ENCODE measurements at regions not wholly inside any gene's neighbourhood (a gene's known extent, or its start where the extent isn't known, plus 50 kb on each side); places are given as distances from the start of the nearest gene placed in this dataset.

DNA sequence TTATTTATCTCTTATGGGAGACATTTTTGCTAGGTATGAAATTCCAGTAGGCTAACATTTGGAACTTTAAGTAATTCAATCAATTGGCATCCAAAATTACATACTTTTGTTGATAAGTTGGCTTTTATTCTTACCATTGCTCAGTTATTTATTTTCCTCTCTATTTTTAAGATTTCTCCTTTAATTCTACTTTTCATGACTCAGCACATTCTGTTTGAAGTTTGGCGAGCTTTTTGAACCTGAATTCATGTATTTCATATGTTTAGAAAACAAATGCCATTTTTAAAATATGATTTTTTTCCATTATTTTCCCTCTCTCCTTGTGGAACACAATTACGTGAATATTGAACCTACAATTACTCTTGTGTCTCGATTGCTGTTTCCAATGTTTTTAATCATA lies 2896.3 kb upstream of the PCDH20 start:
- POLR2A ChIA-PET: no interaction called here
- CTCF ChIA-PET: no interaction called here
- no peak for DNase-seq (ENCODE audit: extremely low spot score)
- TF ChIP-seq SUZ12 (IDR thresholded peaks at IDR 0.05): no peak
- no peak for TF ChIP-seq CTBP1 (IDR thresholded peaks at IDR 0.05; ENCODE audit: borderline replicate concordance)
- TF ChIP-seq SP1 (IDR thresholded peaks at IDR 0.05): no peak

DNA sequence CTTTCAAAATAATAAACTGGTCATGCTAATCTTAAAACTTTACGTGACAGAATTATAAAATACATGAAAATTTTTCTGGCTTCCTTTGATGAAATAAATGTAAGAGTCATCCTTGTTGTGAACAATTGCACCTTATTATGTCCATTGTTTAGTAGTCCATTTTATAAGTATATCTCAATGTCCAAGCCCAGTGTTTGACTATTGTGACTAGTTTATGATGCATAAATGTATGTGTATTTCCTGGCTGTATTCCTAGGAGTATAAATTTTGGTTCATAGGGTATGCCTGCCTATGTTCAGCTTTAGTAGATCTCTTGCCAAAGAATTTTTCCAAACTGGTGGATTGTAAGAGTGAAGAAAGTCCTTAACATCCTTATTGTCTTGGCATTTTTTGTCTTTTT lies 2895.5 kb upstream of the PCDH20 start:
- TF ChIP-seq TARDBP (IDR thresholded peaks at IDR 0.05) (no peak), FOXA1 (IDR thresholded peaks at IDR 0.05) (0 out of 2 replicates have a peak, but pooled peaks have one; percentile 3), HDGF (IDR thresholded peaks at IDR 0.05; ENCODE audit: borderline replicate concordance) (no peak), ZNF384 (IDR thresholded peaks at IDR 0.05) (no peak), SP1 (IDR thresholded peaks at IDR 0.05) (no peak; the same call in 1 of the 2 replicates), ELF4 (IDR thresholded peaks at IDR 0.05) (no peak), BHLHE40 (IDR thresholded peaks at IDR 0.05; ENCODE audit: borderline replicate concordance) (no peak)
- TF ChIP-seq, protein P1, sequence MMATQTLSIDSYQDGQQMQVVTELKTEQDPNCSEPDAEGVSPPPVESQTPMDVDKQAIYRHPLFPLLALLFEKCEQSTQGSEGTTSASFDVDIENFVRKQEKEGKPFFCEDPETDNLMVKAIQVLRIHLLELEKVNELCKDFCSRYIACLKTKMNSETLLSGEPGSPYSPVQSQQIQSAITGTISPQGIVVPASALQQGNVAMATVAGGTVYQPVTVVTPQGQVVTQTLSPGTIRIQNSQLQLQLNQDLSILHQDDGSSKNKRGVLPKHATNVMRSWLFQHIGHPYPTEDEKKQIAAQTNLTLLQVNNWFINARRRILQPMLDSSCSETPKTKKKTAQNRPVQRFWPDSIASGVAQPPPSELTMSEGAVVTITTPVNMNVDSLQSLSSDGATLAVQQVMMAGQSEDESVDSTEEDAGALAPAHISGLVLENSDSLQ (IDR thresholded peaks at IDR 0.05): no peak
- POLR2A ChIA-PET: no interaction called here
- CTCF ChIA-PET: no interaction called here
- no peak for DNase-seq (ENCODE audit: extremely low spot score)

DNA sequence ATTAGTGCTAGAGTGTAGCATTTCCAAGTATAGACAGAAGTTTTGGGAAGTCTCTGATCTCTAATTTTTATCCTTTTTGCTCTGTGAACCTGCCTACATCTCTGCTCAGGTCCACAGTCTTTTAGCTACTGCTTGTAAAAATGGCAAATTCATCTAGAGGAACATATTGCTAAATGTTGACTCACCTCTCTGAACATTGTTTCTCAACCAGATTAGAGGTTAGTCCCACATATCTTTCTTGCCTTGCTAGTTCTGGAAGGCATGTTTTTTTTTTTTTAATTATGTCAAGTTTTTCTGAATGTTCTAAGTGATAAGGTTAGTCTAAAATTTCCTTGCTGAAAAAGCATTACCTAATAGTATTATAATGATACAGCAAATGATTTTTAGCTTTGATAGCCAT lies 2889.6 kb upstream of the PCDH20 start:
- POLR2A ChIA-PET: no interaction called here
- TF ChIP-seq, protein P1 (IDR thresholded peaks at IDR 0.05): no peak
- TF ChIP-seq FOXA1 (IDR thresholded peaks at IDR 0.05): no peak
- TF ChIP-seq ARNT (IDR thresholded peaks at IDR 0.05): no peak
- TF ChIP-seq HDGF (IDR thresholded peaks at IDR 0.05; ENCODE audit: borderline replicate concordance): no peak
- no peak for TF ChIP-seq LEF1 (IDR thresholded peaks at IDR 0.05; ENCODE audit: borderline replicate concordance)
- TF ChIP-seq SP1 (IDR thresholded peaks at IDR 0.05): no peak
- no peak for TF ChIP-seq NFRKB (IDR thresholded peaks at IDR 0.05)
- TF ChIP-seq FOXK2 (IDR thresholded peaks at IDR 0.05): no peak
- no peak for TF ChIP-seq BHLHE40 (IDR thresholded peaks at IDR 0.05; ENCODE audit: borderline replicate concordance)
- DNase-seq (ENCODE audit: extremely low spot score): no peak
- CTCF ChIA-PET: no interaction called here

DNA sequence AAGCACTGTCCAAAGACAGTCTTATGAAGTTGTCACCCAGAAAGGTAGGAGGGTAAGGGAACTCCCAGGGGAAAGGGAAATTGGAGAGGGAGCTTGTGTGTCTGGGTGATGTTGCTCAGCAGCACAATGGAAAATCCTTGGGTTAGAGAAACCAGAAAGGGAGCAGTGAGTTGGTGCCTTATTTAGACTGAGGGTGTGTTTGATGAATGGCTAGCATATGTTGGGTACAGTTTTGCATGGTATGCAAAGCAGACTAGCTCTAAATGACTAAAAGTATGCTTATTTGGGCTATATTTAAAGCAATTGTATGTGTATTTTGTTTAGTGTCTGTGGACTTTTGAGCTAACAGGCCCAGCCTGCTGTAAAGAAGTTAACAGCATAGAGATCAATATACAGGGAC lies 2884.6 kb upstream of the PCDH20 start:
- no peak for DNase-seq (ENCODE audit: extremely low spot score)
- ChIA-PET POLR2A (no interaction called here), CTCF (no interaction called here)
- TF ChIP-seq FOXK2 (IDR thresholded peaks at IDR 0.05) (no peak), SUZ12 (IDR thresholded peaks at IDR 0.05) (no peak), ARNT (IDR thresholded peaks at IDR 0.05) (no peak), FOXM1 (IDR thresholded peaks at IDR 0.05; ENCODE audit: borderline replicate concordance) (no peak), TARDBP (IDR thresholded peaks at IDR 0.05) (no peak), L3MBTL2 (conservative IDR thresholded peaks at IDR 0.05) (no peak), LEF1 (IDR thresholded peaks at IDR 0.05; ENCODE audit: borderline replicate concordance) (no peak), FOXA1 (IDR thresholded peaks at IDR 0.05) (no peak), ELF4 (IDR thresholded peaks at IDR 0.05) (no peak), CTBP1 (IDR thresholded peaks at IDR 0.05; ENCODE audit: borderline replicate concordance) (no peak), NFRKB (IDR thresholded peaks at IDR 0.05) (no peak), BHLHE40 (IDR thresholded peaks at IDR 0.05; ENCODE audit: borderline replicate concordance) (no peak), HDGF (IDR thresholded peaks at IDR 0.05; ENCODE audit: borderline replicate concordance) (no peak)
- TF ChIP-seq, protein P1 (IDR thresholded peaks at IDR 0.05): no peak

DNA sequence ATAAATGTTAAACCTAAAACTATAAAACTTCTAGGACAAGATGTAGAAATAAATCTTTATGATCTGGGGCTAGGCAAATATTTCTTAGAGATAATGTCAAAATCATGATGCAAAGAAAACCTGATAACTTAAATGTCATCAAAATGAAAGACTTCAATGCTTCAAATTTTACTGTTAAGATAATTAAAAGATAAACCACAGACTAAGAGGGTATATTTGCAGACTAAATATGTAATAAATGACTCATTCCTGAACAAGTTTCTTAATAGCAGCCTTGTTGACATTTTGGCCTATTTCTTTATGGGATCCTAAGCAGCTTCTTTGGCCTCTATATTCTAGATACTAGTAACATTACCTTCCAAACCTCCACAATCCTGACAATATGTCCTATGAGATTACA lies 2878.3 kb upstream of the PCDH20 start:
- no peak for TF ChIP-seq LEF1 (IDR thresholded peaks at IDR 0.05; ENCODE audit: borderline replicate concordance)
- no peak for TF ChIP-seq BHLHE40 (IDR thresholded peaks at IDR 0.05; ENCODE audit: borderline replicate concordance)
- TF ChIP-seq FOXA1 (IDR thresholded peaks at IDR 0.05): no peak
- no peak for TF ChIP-seq SP1 (IDR thresholded peaks at IDR 0.05)
- TF ChIP-seq ELF4 (IDR thresholded peaks at IDR 0.05): no peak
- TF ChIP-seq TARDBP (IDR thresholded peaks at IDR 0.05): no peak
- TF ChIP-seq FOXK2 (IDR thresholded peaks at IDR 0.05): no peak
- TF ChIP-seq, protein P1 (IDR thresholded peaks at IDR 0.05): no peak
- ChIA-PET POLR2A (no interaction called here), CTCF (no interaction called here)
- no peak for DNase-seq (ENCODE audit: extremely low spot score)

DNA sequence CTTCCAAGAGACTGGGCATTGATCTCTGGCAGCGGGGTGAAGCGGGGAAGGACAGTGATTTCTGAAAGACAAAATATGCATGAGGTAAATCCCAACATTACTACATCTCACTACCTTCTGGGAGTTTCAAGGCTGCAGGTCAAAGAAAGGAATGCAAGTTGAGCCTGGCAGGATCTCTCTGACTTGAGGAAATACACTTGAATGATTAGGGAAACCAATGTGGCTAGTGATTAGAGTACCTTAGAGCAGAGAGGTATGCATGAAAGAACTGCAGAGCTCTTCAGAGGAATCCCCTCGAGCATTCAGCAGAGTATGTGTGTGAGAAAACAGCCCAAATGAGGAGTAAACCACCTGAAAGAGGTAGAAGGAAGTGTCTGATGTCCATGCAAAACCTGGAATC lies 2874.1 kb upstream of the PCDH20 start:
- ChIA-PET CTCF (no interaction called here), POLR2A (no interaction called here)
- DNase-seq (ENCODE audit: extremely low spot score): no peak
- TF ChIP-seq FOXM1 (IDR thresholded peaks at IDR 0.05; ENCODE audit: borderline replicate concordance): no peak
- TF ChIP-seq ZNF384 (IDR thresholded peaks at IDR 0.05): no peak

DNA sequence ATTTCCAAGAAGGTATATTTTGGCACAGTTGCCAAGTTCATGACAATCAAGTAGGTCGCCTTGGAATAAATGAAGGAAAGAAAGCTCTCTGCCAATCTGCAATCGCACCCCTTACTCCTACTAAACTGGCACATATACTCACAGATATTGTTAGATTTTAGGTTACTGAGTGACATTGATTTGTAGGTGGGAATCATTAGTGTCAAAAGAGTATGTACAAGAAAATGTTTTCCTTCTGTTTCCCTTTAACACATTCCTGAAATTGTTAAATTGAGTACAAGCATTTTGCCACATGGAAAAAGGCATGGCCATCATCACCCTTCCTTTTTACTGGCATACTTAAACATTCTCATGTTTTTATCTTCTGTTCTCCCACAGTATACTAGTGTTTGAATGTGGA lies 2868.3 kb upstream of the PCDH20 start:
- ChIA-PET CTCF (no interaction called here), POLR2A (no interaction called here)
- DNase-seq (ENCODE audit: extremely low spot score): no peak
- TF ChIP-seq LEF1 (IDR thresholded peaks at IDR 0.05; ENCODE audit: borderline replicate concordance): no peak
- TF ChIP-seq FOXA1 (IDR thresholded peaks at IDR 0.05): no peak
- no peak for TF ChIP-seq ZNF384 (IDR thresholded peaks at IDR 0.05)
- TF ChIP-seq FOXK2 (IDR thresholded peaks at IDR 0.05): no peak
- no peak for TF ChIP-seq SP1 (IDR thresholded peaks at IDR 0.05)
- no peak for TF ChIP-seq FOXM1 (IDR thresholded peaks at IDR 0.05; ENCODE audit: borderline replicate concordance)
- TF ChIP-seq TARDBP (IDR thresholded peaks at IDR 0.05): no peak
- no peak for TF ChIP-seq BHLHE40 (IDR thresholded peaks at IDR 0.05; ENCODE audit: borderline replicate concordance)
- TF ChIP-seq L3MBTL2 (conservative IDR thresholded peaks at IDR 0.05): no peak
- TF ChIP-seq, protein P1 (IDR thresholded peaks at IDR 0.05): no peak

Data from HEK293T (cell line).